ENCODE measurements at regions not wholly inside any gene's neighbourhood (a gene's known extent, or its start where the extent isn't known, plus 50 kb on each side); places are given as distances from the start of the nearest gene placed in this dataset.
"Not testable (repeated sequence)": the region's sequence is repeated elsewhere in the genome, so short reads cannot be mapped to it uniquely, and the experiment has no call there.

- no peak for TF ChIP-seq CTCF (IDR thresholded peaks at IDR 0.05; ENCODE audit: unreplicated experiment)
- Mint-ChIP-seq H3K4me1 (ENCODE audit: unreplicated experiment) (peaks cover 52% of the 10 kb centered on the region), H3K27ac (ENCODE audit: unreplicated experiment) (peak overlapping the region; percentile 15)
Observed at GRCh38 chr9:110093417-110093816, 114.5 kb downstream of the C9orf152 start.

GRCh38 chr9:110093871-110094270 is 114.1 kb downstream of the C9orf152 start:
- no peak for DNase-seq (ENCODE audit: low spot score)
- Mint-ChIP-seq H3K27me3 (ENCODE audit: unreplicated experiment) (peaks cover 8% of the 10 kb centered on the region), H3K36me3 (ENCODE audit: low read depth, unreplicated experiment) (peaks cover 10% of the 10 kb centered on the region), H3K4me1 (ENCODE audit: unreplicated experiment) (peaks cover 56% of the 10 kb centered on the region), H3K4me3 (ENCODE audit: unreplicated experiment) (no peak overlapping the region), H3K27ac (ENCODE audit: unreplicated experiment) (no peak overlapping the region), H3K9me3 (ENCODE audit: unreplicated experiment) (no peaks in the 10 kb centered on the region)
- no peak for TF ChIP-seq CTCF (IDR thresholded peaks at IDR 0.05; ENCODE audit: unreplicated experiment)

More at GRCh38 chr9:110093417-110093816, 114.5 kb downstream of the C9orf152 start:
- Mint-ChIP-seq H3K4me3 (ENCODE audit: unreplicated experiment) (no peak overlapping the region), H3K27me3 (ENCODE audit: unreplicated experiment) (peaks cover 8% of the 10 kb centered on the region), H3K36me3 (ENCODE audit: low read depth, unreplicated experiment) (peaks cover 10% of the 10 kb centered on the region), H3K9me3 (ENCODE audit: unreplicated experiment) (no peaks in the 10 kb centered on the region)
- DNase-seq (ENCODE audit: low spot score) = no peak

GRCh38 chr9:110095161-110095595 is 112.8 kb downstream of the C9orf152 start:
- Mint-ChIP-seq H3K4me3 (ENCODE audit: unreplicated experiment) (no peak overlapping the region), H3K36me3 (ENCODE audit: low read depth, unreplicated experiment) (peaks cover 17% of the 10 kb centered on the region), H3K27ac (ENCODE audit: unreplicated experiment) (peak overlapping the region; percentile 30), H3K27me3 (ENCODE audit: unreplicated experiment) (peaks cover 8% of the 10 kb centered on the region), H3K9me3 (ENCODE audit: unreplicated experiment) (no peaks in the 10 kb centered on the region), H3K4me1 (ENCODE audit: unreplicated experiment) (peaks cover 57% of the 10 kb centered on the region)
- DNase-seq (ENCODE audit: low spot score) = no peak
- no peak for TF ChIP-seq CTCF (IDR thresholded peaks at IDR 0.05; ENCODE audit: unreplicated experiment)

- Mint-ChIP-seq H3K4me3 (ENCODE audit: unreplicated experiment) (no peak overlapping the region), H3K4me1 (ENCODE audit: unreplicated experiment) (peaks cover 60% of the 10 kb centered on the region), H3K36me3 (ENCODE audit: low read depth, unreplicated experiment) (peaks cover 18% of the 10 kb centered on the region), H3K27me3 (ENCODE audit: unreplicated experiment) (peaks cover 8% of the 10 kb centered on the region), H3K27ac (ENCODE audit: unreplicated experiment) (no peak overlapping the region), H3K9me3 (ENCODE audit: unreplicated experiment) (no peaks in the 10 kb centered on the region)
- TF ChIP-seq CTCF (IDR thresholded peaks at IDR 0.05; ENCODE audit: unreplicated experiment) = no peak
- no peak for DNase-seq (ENCODE audit: low spot score)
Observed at GRCh38 chr9:110095776-110096175, 112.2 kb downstream of the C9orf152 start.

GRCh38 chr9:110096674-110097073 is 111.3 kb downstream of the C9orf152 start:
- DNase-seq (ENCODE audit: low spot score); H3K27me3 Mint-ChIP-seq (ENCODE audit: unreplicated experiment); H3K27ac Mint-ChIP-seq (ENCODE audit: unreplicated experiment); H3K9me3 Mint-ChIP-seq (ENCODE audit: unreplicated experiment); H3K4me3 Mint-ChIP-seq (ENCODE audit: unreplicated experiment): not testable (repeated sequence)
- H3K4me1 Mint-ChIP-seq (ENCODE audit: unreplicated experiment) = peaks cover 63% of the 10 kb centered on the region
- H3K36me3 Mint-ChIP-seq (ENCODE audit: low read depth, unreplicated experiment) = peaks cover 12% of the 10 kb centered on the region
